ENCODE measurements at regions not wholly inside any gene's neighbourhood (a gene's known extent, or its start where the extent isn't known, plus 50 kb on each side); places are given as distances from the start of the nearest gene placed in this dataset.

DNA sequence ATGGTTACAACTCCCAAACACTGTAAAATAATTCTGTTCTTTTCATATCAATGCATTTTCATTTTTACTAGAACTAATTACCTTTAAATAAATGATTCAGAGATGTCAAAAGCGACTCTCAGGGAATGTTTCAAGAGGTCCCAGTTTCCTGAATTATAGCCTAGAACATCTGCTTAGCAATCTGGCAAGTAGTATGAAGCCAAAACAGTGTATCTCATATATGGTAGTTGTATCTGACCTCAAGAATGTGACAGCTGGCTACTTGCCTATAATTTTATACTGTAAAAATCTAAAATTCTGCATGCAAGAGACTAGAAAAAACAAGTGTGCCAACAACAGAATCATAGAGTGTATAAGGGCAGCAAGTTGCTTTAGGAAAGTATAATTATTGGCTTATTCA, 187.7 kb upstream of the POU5F2 start:
- DNase-seq (ENCODE audit: low spot score) = no peak

DNA sequence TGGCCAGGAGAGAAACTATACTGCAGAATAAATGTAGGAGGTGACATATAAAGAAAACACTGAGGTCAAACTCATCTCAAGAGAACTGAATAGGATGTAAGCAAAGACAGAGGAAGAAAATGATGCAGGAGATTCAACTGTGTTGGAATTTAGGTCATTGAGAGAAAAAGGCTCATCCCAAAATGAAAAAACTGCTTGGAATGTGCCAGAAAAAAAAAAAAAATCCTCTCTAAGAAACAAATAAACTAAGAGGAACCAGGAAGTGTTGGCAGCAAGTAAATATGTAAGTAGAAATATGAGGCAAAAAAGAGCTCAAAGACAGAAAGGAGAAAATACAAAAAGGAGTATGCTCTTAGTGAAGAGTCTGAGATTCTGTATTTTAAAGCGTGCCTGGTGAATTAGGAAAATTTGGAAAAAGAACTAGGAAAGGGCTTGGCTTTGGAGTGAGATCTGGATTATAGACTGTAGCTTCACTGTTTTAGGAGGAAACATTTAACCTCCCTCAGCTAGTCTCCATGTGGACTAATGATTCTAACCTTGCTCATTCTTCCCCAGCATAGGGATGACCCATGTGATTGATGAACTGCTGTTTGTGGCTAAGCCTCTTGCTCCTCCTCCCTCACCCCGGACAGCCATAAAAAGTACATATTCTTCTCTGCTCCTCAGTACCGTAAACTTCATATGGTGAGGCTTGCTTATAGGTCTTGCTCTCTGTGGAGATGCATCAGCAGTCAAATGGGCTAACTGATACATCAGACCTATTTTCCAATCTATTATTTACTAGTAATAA, 185.6 kb upstream of the POU5F2 start:
- no peak for DNase-seq (ENCODE audit: low spot score)

- DNase-seq (ENCODE audit: low spot score) = no peak
These were observed 183.9 kb upstream of the POU5F2 start for GRCh38 chr5:93925321-93925720.

GRCh38 chr5:93924628-93925027, 183.2 kb upstream of the POU5F2 start:
- DNase-seq (ENCODE audit: low spot score) = no peak

DNA sequence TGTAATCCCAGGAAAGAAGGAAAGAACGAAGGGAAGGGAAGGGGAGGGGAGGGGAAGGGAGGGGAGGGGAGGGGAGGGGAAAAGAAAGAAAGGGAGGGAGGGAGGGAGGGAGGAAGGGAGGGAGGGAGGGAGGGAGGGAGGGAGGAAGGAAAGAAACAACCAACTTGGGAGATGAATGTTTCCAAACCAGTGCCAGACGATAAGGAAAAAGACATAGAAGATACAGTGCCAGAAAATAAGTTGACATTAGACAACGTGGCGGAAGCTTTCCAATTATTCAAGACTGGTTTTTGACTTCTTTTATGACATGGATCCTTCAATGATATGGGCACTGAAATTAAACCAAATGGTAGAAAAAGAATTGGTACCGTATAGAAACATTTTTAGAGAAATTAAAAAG, 181.2 kb upstream of the POU5F2 start:
- DNase-seq (ENCODE audit: low spot score) = no peak

GRCh38 chr5:93921001-93921400, 179.6 kb upstream of the POU5F2 start:
- no peak for DNase-seq (ENCODE audit: low spot score)

DNA sequence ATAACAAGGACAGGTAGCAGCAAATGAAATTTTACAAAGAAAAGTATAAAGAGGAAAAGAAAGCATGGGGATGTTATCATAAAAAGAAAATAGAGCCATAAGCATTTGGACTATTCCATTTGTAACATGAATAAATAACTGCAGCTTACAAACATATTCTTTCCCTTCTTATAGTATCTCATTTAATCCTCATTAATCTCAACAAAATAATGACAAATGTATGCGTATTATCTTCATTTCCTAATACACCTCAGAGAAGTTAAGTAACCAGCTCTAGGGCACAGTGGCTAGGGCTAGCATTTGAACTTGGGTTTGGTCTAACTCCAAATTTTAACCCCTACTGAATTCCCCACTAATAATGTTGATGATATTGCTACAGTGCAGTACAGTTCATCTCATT, 175.5 kb upstream of the POU5F2 start:
- DNase-seq (ENCODE audit: low spot score) = no peak

DNA sequence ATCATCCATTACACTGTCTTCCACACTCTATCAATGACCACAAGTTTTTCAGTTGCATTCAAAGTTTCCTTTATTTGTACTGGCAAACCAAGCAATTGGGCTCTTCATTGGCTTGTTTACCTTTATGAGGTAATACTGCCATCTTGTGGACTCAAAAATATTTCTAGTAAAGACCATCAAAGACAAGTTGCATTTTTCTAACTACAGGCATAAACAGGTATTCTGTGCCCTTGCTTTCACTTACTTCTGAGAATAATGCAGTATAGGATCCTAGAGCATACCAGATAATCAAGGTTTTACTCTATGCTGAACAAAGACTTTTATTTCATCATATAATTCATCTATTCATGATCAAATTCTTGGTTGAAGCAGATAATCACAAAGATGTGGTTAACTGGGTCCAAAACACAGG, 173.7 kb upstream of the POU5F2 start:
- peak; percentile 45 for DNase-seq (ENCODE audit: low spot score)

DNA sequence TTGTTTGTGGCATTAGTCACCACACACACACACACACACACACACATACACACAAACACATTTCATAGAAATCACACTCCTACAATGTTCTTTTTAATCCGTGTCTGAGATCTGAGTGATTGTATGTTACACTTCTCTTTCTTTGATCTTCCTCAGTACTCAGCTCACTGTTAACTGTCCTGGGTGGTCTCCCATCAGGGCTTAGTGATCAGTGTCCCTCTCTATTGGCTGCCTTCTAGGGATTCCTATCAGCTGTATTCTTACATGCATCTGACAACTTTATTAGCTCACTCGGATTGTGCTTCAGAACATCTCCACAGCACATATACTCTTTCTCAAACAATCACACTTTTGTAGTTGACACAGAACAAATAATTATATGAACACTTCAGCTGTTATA, 170.2 kb upstream of the POU5F2 start:
- DNase-seq (ENCODE audit: low spot score) = no peak

DNA sequence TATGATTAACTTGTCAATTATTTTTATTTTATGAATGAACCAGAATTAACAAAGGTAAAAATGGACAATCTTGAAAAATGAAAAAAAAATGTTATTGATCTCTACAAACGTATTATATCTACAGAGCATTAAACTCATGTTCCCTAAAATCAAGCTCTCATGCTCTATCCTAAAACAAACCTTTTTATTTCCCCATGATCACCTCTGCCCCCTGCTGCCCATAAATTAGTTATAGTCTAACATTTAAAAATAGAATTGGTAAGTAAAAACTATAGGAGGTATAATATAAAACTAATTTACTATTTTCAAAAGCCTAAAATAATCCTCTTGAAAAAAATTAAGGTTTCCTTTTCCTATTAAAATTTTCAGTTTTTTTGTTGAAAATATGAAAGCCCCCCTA, 168.0 kb upstream of the POU5F2 start:
- no peak for DNase-seq (ENCODE audit: low spot score)

GRCh38 chr5:93904917-93905316, 163.5 kb upstream of the POU5F2 start:
- no peak for DNase-seq (ENCODE audit: low spot score)

- no peak for DNase-seq (ENCODE audit: low spot score)
These were observed 160.9 kb upstream of the POU5F2 start for GRCh38 chr5:93902288-93902687.

GRCh38 chr5:93899026-93899600, 157.7 kb upstream of the POU5F2 start:
- no peak for DNase-seq (ENCODE audit: low spot score)

GRCh38 chr5:93894601-93895354, 153.4 kb upstream of the POU5F2 start:
- peak; percentile 46 for DNase-seq (ENCODE audit: low spot score)

- no peak for DNase-seq (ENCODE audit: low spot score)
These were observed 151.7 kb upstream of the POU5F2 start for GRCh38 chr5:93893075-93893474.

DNA sequence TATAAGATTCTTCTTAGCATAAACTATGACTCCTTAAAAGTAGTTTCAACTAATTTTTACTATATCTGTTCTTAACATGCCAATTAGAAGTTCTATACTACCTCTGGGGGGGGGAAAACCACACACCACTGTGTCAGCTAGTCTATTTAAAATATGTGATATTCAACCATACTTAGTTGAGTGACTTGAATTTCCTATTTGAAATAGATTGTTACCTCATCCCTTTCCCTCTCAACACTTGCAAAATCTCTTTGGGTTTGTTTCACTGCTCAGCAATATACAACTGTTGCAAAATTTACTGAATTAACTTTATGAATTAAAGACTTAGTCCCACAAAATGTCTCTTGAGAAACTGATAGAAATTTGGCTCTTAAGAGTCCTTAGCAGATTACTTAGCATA, 151.1 kb upstream of the POU5F2 start:
- DNase-seq (ENCODE audit: low spot score) = no peak

GRCh38 chr5:93891491-93892480, 150.4 kb upstream of the POU5F2 start:
- no peak for DNase-seq (ENCODE audit: low spot score)

GRCh38 chr5:93890657-93891056, 149.3 kb upstream of the POU5F2 start:
- no peak for DNase-seq (ENCODE audit: low spot score)

DNA sequence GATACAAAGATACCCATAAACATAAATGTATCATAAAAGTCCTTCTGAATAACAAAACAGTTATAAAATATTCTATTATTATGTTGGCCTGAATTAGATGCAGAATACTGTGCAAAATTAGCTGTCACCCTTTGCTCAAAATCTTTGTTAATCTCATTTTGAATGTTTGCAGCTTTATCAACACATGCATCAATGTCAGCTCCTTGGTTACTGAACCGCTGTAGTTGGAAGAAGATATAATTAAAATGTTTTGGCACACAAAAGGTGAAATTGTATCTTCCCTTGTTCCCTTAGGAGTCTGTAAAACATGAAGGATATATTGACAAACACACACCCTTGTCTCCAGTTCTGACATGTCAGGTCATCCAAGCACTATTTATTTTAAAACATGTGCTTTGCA, 146.3 kb upstream of the POU5F2 start:
- no peak for DNase-seq (ENCODE audit: low spot score)

GRCh38 chr5:93886917-93887361, 145.5 kb upstream of the POU5F2 start:
- DNase-seq (ENCODE audit: low spot score) = no peak

DNA sequence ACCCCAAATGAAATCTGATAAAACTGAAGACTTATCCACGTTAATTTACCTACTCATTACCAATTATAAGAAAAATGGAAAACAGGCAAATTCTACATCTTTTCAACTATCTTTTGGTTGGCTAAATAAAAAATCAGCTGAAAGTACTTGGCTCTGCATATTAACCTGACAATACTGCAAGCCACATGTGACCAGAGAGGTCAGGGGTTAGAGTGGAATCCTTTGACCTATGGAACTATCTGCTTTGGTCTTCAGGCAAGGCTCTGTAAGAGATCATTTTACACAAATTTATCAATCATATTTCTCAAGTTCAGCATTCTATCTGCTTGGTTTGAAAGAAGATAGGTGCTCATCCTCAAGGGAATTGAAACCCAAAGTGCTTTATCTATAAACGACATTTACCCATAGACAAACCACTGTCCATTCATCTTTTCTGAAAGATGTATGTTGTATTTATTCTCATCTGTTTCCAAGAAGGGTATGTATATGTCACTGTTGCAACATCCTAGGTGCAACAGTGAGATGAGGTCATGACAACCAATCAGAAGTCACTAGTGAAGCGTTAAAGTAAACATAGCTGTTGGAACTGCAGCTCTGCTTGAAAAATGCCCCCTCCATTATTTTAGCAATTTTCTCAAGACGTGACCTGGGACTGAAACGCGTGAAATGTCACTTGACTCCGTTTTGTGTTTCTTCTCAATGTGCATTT, 144.9 kb upstream of the POU5F2 start:
- no peak for DNase-seq (ENCODE audit: low spot score)
